T follicular helper cell (primary cell): ENCODE measurements at regions not wholly inside any gene's neighbourhood (a gene's known extent, or its start where the extent isn't known, plus 50 kb on each side); places are given as distances from the start of the nearest gene placed in this dataset.

ENCODE experiments used
- DNase-seq: peaks from one replicate; pipeline ENCODE4 v3.0.0-alpha.2; 2020; ENCODE audit warnings: low read depth

DNA sequence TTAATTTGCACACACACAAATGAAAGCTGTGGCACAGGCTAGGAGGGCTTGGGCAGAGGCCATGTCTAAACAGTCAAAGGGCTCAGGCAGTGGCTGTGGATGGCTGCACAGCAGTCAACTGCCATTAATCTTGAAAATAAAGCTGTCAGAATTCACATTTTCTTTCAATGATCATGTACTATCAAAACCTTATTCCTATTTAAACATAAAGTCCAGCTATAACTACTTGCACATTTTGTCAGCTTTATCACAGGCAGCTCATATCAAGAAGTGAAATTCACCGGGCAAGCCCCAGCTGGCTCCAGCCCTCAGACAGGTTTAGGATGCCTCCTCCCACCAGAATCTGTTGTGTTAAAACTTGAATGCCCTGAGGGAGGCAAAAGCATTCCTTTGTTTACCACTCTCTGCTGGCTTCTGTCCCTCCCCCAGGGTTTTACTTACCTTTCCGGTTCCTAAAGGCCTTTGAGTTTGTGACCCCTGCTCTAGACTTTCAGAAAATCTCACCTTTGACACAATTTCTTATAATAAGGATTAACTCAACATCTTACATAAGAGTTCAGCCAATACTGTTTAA lies 54.9 kb upstream of the GRAMD2B start:
- no peak for DNase-seq

DNA sequence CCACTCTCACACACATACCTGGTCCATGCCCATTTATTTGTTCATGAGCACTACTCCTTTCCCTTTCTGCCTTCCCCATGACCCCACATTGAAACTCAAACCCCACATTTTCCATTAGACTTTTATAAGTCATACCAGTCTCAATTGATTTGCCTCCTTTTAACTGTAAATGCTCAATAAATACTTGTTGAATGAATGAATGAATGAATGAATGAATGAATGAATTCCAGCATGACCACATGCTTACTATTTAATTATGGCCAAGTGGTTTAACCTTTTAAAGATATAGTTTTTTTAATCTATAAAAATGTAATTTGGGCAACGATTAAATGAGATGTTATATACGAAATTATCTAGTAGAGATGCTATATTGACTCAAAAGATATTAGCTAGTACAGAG lies 54.1 kb upstream of the GRAMD2B start:
- DNase-seq, result no peak

DNA sequence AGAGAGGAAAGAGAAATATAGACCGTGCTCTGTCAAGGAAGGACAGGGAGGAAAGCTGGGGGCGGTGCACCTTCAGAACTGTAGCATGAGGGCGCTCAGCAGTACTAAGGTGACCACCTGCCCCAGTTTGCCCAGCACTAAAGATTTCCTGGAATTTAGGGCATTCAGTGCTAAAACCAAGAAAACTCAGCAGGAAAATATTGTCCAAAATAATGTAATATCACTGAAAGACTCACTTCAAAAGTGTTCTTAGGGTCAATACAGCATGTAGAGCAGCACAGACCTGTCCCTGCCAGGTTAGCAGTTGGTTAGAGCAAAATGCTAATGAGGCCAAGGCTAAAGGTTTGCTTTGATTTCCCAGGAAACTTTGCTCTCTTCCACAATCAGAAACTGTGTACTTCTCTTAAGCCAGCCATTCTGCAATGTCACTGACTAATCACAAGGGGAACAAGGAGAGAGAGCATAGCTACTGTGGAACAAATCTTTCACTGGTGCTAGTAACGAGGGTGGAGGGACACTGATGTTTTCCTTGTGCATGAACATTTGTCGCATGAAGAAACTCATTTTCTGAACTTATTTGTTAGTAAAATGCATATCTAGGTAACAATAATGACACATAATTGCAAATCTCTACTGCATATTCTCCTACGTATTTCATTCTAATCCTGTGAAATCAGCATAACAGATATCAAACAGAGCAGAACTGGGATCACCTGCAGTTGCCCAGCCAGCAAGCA lies 53.0 kb upstream of the GRAMD2B start:
- no peak for DNase-seq

DNA sequence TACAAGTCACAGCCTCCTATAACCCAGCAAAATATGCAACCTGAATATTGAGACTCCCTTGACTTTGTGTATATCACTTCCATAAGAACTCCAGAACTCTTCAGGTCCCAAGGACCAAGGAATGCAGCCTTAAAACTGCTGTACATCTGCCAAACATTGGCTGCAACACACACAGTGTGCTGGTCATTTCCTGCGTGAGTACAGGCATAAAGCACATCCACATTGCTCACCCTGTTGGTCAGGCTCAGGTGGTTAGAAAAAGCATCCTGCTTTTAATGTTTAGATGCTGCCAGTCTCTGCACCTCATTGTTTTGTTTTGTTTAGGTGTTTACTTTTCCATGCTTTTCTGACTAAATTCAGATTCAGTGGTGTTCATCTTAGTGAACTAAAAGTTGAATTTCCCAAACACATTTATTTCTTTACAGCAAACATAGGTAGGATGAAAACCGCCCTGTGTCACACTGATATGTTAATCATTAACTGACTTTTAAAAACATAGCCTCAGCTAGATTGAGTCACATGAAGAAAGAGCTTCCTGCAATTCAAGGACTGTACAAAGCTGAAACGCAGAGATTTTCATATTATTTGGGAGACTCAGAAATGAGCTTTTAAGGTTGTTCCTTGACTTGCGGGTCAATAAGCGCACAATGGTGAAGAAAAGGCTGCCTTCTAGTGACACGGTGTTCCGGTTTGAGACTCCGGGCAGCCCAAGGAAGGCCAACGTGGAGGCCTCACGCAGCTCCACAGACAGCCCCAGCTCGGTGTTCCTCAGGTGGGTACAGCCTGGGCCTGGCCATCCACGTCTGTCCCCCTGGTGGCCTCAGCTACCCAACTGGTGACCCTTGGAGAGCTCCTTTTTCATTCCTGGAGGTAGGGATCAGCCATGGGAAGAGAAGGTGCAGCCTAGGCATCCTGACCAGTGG lies 52.2 kb upstream of the GRAMD2B start:
- DNase-seq, result no peak

DNA sequence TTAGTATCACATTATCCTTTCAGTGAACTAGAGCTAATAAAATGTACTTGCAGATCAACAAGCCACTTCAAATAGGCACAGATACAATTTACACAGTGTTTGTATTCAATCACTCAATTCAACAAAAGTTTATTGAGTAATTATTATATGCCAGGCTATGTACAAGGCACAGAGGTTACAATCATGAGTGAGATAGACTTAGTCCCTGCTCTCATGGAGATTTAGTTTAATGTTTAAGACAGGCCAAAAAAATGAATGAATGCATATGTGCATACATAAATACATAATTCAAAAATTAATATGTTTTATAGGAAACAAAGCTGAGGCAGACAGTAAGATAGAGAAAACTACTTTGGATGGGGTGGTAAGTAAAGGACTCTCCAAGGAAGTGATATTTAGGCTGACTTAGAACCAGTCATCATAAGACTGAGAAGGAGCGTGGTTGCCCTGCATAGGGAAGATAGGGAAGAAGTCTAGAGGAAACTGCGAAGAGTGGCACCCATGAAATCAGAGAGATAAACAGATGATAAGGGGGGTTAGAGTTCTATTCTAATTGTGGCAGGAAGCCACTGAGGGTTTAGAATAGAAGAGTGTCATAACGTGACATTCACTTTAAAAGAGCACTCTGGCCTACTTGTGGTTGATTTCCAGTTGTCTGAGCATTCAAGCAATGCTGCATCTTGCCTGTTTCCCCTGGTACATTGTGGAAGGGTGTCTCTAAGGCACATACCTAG lies 49.7 kb upstream of the GRAMD2B start:
- DNase-seq, result no peak
